Panc1 (cell line): ENCODE measurements at regions not wholly inside any gene's neighbourhood (a gene's known extent, or its start where the extent isn't known, plus 50 kb on each side); places are given as distances from the start of the nearest gene placed in this dataset.

ENCODE experiments used
- POLR2AphosphoS5 ChIP-seq: IDR thresholded peaks from 2 replicates; pipeline ENCODE4 v1.6.1; 2012; ENCODE audit warnings: mild to moderate bottlenecking, low read depth, low read length, moderate library complexity
- TF ChIP-seq, protein P1 (sequence below): fragments of 450-650 bp; IDR thresholded peaks from 2 replicates; pipeline ENCODE4 v1.5.1; 2017; ENCODE audit warnings: mild to moderate bottlenecking
- TF ChIP-seq, protein P2 (sequence below), 2 experiments: IDR thresholded peaks; 2 replicates each; pipeline ENCODE4 v1.6.1; 2011 to 2012; ENCODE audit warnings: low read depth in 2 of 2, control low read depth in 1 of 2, low read length in 1 of 2, mild to moderate bottlenecking in 1 of 2, moderate library complexity in 1 of 2; ENCODE audit not compliant: insufficient read depth in 1 of 2

DNA sequence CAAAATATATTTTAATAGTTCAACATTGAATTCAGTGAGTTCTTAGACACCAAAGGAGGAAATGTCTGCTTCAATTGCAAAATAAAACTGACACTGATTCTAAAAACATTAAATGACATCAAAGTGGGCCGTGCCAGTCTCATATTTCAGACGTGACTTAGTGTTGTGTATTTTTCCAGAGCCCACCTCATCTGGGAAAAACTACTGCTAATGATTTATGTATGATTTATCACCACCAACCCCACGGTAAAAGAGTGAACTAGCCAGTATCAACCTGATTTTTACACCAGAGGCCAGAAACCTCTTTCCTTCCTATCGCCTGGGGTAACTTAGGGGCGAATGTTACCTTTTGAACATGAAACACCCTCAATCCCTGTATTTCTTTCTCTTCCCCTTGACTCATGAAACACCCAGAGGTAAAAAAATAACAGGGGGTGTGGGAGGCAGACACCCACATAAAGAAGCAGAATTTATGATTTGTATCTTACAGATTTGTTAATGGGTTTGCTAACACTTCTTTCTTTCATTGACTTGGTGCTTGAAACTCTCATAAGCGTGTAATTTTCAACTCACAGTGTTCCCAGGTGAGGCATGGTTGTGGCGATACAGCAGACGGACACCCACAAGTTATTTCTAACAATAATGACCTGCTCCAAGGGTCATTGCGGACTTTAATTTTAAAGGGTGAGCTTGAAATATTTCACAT is 56.4 kb upstream of the FANCC start:
- TF ChIP-seq, protein P1, sequence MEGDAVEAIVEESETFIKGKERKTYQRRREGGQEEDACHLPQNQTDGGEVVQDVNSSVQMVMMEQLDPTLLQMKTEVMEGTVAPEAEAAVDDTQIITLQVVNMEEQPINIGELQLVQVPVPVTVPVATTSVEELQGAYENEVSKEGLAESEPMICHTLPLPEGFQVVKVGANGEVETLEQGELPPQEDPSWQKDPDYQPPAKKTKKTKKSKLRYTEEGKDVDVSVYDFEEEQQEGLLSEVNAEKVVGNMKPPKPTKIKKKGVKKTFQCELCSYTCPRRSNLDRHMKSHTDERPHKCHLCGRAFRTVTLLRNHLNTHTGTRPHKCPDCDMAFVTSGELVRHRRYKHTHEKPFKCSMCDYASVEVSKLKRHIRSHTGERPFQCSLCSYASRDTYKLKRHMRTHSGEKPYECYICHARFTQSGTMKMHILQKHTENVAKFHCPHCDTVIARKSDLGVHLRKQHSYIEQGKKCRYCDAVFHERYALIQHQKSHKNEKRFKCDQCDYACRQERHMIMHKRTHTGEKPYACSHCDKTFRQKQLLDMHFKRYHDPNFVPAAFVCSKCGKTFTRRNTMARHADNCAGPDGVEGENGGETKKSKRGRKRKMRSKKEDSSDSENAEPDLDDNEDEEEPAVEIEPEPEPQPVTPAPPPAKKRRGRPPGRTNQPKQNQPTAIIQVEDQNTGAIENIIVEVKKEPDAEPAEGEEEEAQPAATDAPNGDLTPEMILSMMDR, result no peak
- no peak for TF ChIP-seq POLR2AphosphoS5
- TF ChIP-seq, protein P2, sequence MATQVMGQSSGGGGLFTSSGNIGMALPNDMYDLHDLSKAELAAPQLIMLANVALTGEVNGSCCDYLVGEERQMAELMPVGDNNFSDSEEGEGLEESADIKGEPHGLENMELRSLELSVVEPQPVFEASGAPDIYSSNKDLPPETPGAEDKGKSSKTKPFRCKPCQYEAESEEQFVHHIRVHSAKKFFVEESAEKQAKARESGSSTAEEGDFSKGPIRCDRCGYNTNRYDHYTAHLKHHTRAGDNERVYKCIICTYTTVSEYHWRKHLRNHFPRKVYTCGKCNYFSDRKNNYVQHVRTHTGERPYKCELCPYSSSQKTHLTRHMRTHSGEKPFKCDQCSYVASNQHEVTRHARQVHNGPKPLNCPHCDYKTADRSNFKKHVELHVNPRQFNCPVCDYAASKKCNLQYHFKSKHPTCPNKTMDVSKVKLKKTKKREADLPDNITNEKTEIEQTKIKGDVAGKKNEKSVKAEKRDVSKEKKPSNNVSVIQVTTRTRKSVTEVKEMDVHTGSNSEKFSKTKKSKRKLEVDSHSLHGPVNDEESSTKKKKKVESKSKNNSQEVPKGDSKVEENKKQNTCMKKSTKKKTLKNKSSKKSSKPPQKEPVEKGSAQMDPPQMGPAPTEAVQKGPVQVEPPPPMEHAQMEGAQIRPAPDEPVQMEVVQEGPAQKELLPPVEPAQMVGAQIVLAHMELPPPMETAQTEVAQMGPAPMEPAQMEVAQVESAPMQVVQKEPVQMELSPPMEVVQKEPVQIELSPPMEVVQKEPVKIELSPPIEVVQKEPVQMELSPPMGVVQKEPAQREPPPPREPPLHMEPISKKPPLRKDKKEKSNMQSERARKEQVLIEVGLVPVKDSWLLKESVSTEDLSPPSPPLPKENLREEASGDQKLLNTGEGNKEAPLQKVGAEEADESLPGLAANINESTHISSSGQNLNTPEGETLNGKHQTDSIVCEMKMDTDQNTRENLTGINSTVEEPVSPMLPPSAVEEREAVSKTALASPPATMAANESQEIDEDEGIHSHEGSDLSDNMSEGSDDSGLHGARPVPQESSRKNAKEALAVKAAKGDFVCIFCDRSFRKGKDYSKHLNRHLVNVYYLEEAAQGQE (IDR thresholded peaks at IDR 0.05; ENCODE audit: insufficient read depth in 1 of 2, low read depth in 2 of 2, low read length in 1 of 2), result no peak
